Neutrophil (primary cell): ENCODE measurements at regions not wholly inside any gene's neighbourhood (a gene's known extent, or its start where the extent isn't known, plus 50 kb on each side); places are given as distances from the start of the nearest gene placed in this dataset.

Experiments used
- H3K27ac ChIP-seq: fragments of 200-600 bp; sonication (generic); 2 replicates; pipeline ENCODE4 v1.5.1; 2016; ENCODE audit warnings: mild to moderate bottlenecking, moderate library complexity
- H3K27me3 ChIP-seq: fragments of 200-600 bp; sonication (generic); 2 replicates; pipeline ENCODE4 v1.6.0; 2016; ENCODE audit warnings: mild to moderate bottlenecking
- H3K36me3 ChIP-seq: fragments of 200-600 bp; sonication (generic); 2 replicates; pipeline ENCODE4 v1.5.1; 2017
- H3K4me1 ChIP-seq, 2 experiments: fragments of 200-600 bp in 1 of 2; sonication (generic) in 1 of 2; 1 replicate in 1 of 2; 2 replicates in 1 of 2; pipeline versions ENCODE4 v1.5.1 to v1.6.1; 2013 to 2016; ENCODE audit warnings: low read depth in 1 of 2, low read length in 1 of 2, mild to moderate bottlenecking in 1 of 2, moderate library complexity in 1 of 2; ENCODE audit not compliant: control insufficient read depth in 1 of 2, insufficient read depth in 1 of 2
- H3K4me3 ChIP-seq, 2 experiments: fragments of 200-600 bp in 1 of 2; sonication (generic) in 1 of 2; 1 replicate in 1 of 2; 2 replicates in 1 of 2; pipeline ENCODE4 v1.5.1; 2013 to 2016; ENCODE audit warnings: low read depth in 1 of 2, low read length in 1 of 2, mild to moderate bottlenecking in 1 of 2, moderate library complexity in 1 of 2
- H3K9me3 ChIP-seq: fragments of 200-600 bp; sonication (generic); 2 replicates; pipeline ENCODE4 v1.5.1; 2016
- TF ChIP-seq, protein P1 (sequence below): fragments of 200-600 bp; sonication (generic); IDR thresholded peaks from 2 replicates; pipeline ENCODE4 v1.5.1; 2016; ENCODE audit warnings: antibody characterized with exemption

DNA sequence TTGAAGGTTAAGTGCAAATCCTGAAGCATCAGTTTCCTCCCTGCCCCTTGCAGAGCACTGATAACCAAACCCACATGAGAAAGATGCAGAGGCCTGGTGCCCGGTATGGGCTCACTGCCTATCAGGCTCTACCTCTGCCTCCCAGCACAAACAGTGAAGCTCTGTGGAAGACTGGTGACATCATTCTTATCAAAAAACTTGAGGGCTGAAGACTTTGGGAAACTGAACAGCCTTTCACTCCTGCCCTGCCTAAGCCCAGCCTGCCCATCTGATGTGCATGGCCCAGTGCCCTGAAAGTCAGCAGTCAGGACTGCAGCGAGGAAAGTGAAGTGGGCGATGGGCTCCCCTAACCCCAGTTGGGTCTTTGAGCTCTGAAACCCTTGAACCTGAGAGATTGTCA is 174.8 kb upstream of the ARL4C start:
- H3K4me3 ChIP-seq = no peak overlapping the region
- TF ChIP-seq, protein P1, sequence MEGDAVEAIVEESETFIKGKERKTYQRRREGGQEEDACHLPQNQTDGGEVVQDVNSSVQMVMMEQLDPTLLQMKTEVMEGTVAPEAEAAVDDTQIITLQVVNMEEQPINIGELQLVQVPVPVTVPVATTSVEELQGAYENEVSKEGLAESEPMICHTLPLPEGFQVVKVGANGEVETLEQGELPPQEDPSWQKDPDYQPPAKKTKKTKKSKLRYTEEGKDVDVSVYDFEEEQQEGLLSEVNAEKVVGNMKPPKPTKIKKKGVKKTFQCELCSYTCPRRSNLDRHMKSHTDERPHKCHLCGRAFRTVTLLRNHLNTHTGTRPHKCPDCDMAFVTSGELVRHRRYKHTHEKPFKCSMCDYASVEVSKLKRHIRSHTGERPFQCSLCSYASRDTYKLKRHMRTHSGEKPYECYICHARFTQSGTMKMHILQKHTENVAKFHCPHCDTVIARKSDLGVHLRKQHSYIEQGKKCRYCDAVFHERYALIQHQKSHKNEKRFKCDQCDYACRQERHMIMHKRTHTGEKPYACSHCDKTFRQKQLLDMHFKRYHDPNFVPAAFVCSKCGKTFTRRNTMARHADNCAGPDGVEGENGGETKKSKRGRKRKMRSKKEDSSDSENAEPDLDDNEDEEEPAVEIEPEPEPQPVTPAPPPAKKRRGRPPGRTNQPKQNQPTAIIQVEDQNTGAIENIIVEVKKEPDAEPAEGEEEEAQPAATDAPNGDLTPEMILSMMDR = no peak
- H3K27ac ChIP-seq = no peak overlapping the region
- H3K4me1 ChIP-seq = no peaks in the 10 kb centered on the region
- H3K9me3 ChIP-seq = no peaks in the 10 kb centered on the region
- no peaks in the 10 kb centered on the region for H3K36me3 ChIP-seq
- H3K27me3 ChIP-seq = no peaks in the 10 kb centered on the region

DNA sequence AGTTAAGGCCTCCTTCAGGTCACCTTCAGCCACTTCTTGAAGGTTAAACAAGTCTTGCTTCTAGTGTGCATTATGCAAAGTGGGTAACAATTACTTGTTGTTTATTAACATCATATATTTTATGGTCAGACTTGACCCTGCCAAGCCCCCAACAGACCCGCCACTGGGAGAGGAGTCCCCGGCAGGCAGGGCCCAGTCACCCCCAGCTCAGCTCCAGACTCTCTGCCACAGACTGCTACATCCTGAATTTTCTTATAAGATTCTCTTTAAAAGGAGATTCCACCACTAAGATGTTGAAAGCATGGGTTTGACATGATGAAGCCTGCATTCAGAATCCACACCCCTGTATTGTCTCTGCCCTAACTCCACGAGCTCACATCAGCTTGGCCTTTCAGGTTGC is 174.3 kb upstream of the ARL4C start:
- Histone ChIP-seq H3K4me3 (no peak overlapping the region), H3K27ac (no peak overlapping the region), H3K36me3 (no peaks in the 10 kb centered on the region), H3K27me3 (no peaks in the 10 kb centered on the region), H3K9me3 (no peaks in the 10 kb centered on the region), H3K4me1 (no peaks in the 10 kb centered on the region)
- TF ChIP-seq, protein P1 = no peak

DNA sequence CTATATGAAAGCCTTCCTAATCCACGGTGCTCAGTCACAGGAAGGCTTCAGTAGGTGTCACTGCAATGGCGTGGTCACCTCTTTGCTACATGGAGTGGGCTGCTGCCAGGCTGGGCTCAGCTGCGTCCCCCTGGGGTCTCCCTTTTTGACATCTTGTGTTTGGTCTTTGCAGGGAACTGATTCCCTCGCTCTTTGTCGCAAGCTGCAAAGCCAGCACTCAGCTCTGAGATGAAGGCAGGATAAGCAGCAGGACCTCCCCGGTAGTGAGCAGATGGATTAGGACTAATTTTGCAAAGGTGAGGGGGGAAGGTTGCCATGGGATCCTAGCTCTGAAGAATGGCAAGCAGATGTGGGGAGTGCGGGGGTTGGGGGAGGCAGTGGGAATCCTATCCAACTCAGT is 173.9 kb upstream of the ARL4C start:
- Histone ChIP-seq H3K27me3 (no peaks in the 10 kb centered on the region), H3K27ac (no peak overlapping the region), H3K4me1 (no peaks in the 10 kb centered on the region), H3K9me3 (no peaks in the 10 kb centered on the region), H3K4me3 (no peak overlapping the region), H3K36me3 (no peaks in the 10 kb centered on the region)
- TF ChIP-seq, protein P1 = no peak

DNA sequence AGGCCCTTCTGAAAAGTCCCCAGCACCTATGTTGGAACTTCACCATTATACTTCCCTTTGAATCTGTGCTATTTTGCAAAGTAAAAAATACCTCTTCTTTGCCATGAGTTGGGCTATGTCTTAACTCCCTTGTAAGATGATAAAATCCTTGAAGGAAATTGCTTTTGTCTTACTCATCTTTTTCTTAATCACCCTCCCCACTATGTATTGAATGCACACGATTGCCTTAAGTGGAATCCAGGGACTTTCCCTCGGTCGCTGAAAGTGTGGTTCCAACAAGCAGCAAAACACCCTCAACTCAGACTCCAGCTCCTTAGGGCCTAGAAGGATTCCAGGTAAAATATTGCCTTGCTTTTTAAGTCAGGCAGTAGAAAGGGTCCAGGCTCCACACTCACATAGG is 173.2 kb upstream of the ARL4C start:
- TF ChIP-seq, protein P1 = no peak
- H3K4me1 ChIP-seq = no peaks in the 10 kb centered on the region
- H3K27me3 ChIP-seq = no peaks in the 10 kb centered on the region
- H3K27ac ChIP-seq = no peak overlapping the region
- no peak overlapping the region for H3K4me3 ChIP-seq
- H3K9me3 ChIP-seq = no peaks in the 10 kb centered on the region
- H3K36me3 ChIP-seq = no peaks in the 10 kb centered on the region

DNA sequence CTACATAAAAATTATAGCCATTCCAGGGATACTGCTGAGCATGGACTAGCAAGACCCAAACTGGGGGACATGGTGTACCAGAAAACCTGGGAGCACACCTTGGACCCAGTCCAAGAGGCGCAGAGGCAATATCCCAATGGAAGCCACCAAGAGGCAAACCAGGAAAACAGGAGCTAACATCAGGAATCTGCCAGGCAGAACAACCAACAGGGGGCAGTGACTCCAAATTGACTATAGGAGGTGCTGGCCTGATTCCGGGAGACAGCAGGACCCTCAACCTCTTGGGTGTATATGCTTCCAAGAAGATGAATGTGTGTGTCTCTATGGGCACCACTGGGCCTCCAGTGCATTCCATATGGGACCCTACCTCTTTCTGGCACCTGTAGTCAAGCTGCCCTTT is 172.7 kb upstream of the ARL4C start:
- no peak overlapping the region for H3K4me3 ChIP-seq
- H3K36me3 ChIP-seq = no peaks in the 10 kb centered on the region
- TF ChIP-seq, protein P1 = no peak
- no peak overlapping the region for H3K27ac ChIP-seq
- no peaks in the 10 kb centered on the region for H3K27me3 ChIP-seq
- no peaks in the 10 kb centered on the region for H3K4me1 ChIP-seq
- no peaks in the 10 kb centered on the region for H3K9me3 ChIP-seq

DNA sequence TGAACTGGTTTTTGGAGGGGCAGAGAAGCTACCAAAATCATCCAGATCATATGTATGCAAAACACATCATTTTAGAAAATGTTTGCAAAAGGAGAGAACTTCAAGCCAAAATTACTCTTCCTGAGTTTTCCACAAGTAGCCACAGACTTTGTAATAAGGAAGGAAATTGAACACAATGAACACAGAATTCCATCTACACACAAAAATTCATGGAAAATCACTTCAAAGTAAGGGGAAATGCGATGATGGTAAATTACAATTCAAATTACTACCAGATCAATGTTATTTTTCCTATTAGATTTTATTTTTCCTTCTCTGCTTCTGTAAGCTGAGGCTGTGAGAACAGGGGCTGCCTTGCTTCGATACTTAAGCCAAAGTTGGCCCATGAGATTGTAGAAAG is 172.1 kb upstream of the ARL4C start:
- TF ChIP-seq, protein P1 = no peak
- no peak overlapping the region for H3K27ac ChIP-seq
- H3K27me3 ChIP-seq = no peaks in the 10 kb centered on the region
- no peaks in the 10 kb centered on the region for H3K9me3 ChIP-seq
- no peaks in the 10 kb centered on the region for H3K36me3 ChIP-seq
- H3K4me3 ChIP-seq = no peak overlapping the region
- no peaks in the 10 kb centered on the region for H3K4me1 ChIP-seq
